ENCODE measurements at regions not wholly inside any gene's neighbourhood (a gene's known extent, or its start where the extent isn't known, plus 50 kb on each side); places are given as distances from the start of the nearest gene placed in this dataset.

GRCh38 chr13:109548374-109548773, 238.0 kb downstream of the IRS2 start:
- Histone ChIP-seq H3K4me2 (ENCODE audit: insufficient read depth, low read length) (peak overlapping the region; percentile 47), H4K20me1 (ENCODE audit: insufficient read depth, low read length) (peaks cover 11% of the 10 kb centered on the region; the same call in 1 of the 2 replicates), H3K9ac (ENCODE audit: low read depth, low read length) (no peak overlapping the region), H3K4me1 (ENCODE audit: insufficient read depth, low read length) (peaks cover 52% of the 10 kb centered on the region), H3K79me2 (ENCODE audit: insufficient read depth, low read length) (peaks cover 56% of the 10 kb centered on the region), H3K36me3 (ENCODE audit: insufficient read depth, low read length) (0 out of 2 replicates have a peak, but pooled peaks cover 4% of the 10 kb centered on the region), H3K9me3 (ENCODE audit: insufficient read depth, low read length, severe bottlenecking) (no peaks in the 10 kb centered on the region), H3K4me3 (ENCODE audit: low read depth in 1 of 2, low read length in 2 of 2) (no peak overlapping the region), H3K27me3 (ENCODE audit: insufficient read depth, low read length, poor library complexity) (no peaks in the 10 kb centered on the region), H3K27ac (ENCODE audit: low read length) (peak overlapping the region; percentile 69), H2AFZ (ENCODE audit: low read depth, low read length) (no peak overlapping the region)
- peak; percentile 40 for DNase-seq
- peak; percentile 72 for ATAC-seq (ENCODE audit: insufficient read depth, low read depth)
- TF ChIP-seq CTCF (IDR thresholded peaks at IDR 0.05; ENCODE audit: borderline replicate concordance, extremely low read depth, low read length, poor library complexity, severe bottlenecking) (no peak), EZH2 (IDR thresholded peaks at IDR 0.05; ENCODE audit: borderline replicate concordance, low read depth, low read length, severe bottlenecking) (no peak)

- no peaks in the 10 kb centered on the region for H3K27me3 ChIP-seq (ENCODE audit: insufficient read depth, low read length, poor library complexity)
- H3K4me3 ChIP-seq (ENCODE audit: low read depth in 1 of 2, low read length in 2 of 2): no peak overlapping the region
- peaks cover 10% of the 10 kb centered on the region; the same call in 1 of the 2 replicates for H4K20me1 ChIP-seq (ENCODE audit: insufficient read depth, low read length)
- no peak for TF ChIP-seq EZH2 (IDR thresholded peaks at IDR 0.05; ENCODE audit: borderline replicate concordance, low read depth, low read length, severe bottlenecking)
- no peak for TF ChIP-seq CTCF (IDR thresholded peaks at IDR 0.05; ENCODE audit: borderline replicate concordance, extremely low read depth, low read length, poor library complexity, severe bottlenecking)
- peak overlapping the region; percentile 69 for H3K27ac ChIP-seq (ENCODE audit: low read length)
- peaks cover 56% of the 10 kb centered on the region for H3K79me2 ChIP-seq (ENCODE audit: insufficient read depth, low read length)
- no peak overlapping the region for H2AFZ ChIP-seq (ENCODE audit: low read depth, low read length)
- H3K4me1 ChIP-seq (ENCODE audit: insufficient read depth, low read length): peaks cover 52% of the 10 kb centered on the region
- no peaks in the 10 kb centered on the region for H3K9me3 ChIP-seq (ENCODE audit: insufficient read depth, low read length, severe bottlenecking)
- ATAC-seq (ENCODE audit: insufficient read depth, low read depth) (peak; percentile 90), DNase-seq (peak; percentile 49)
- H3K36me3 ChIP-seq (ENCODE audit: insufficient read depth, low read length): 0 out of 2 replicates have a peak, but pooled peaks cover 3% of the 10 kb centered on the region
- no peak overlapping the region for H3K9ac ChIP-seq (ENCODE audit: low read depth, low read length)
- H3K4me2 ChIP-seq (ENCODE audit: insufficient read depth, low read length): peak overlapping the region; percentile 47
Measured at GRCh38 chr13:109547942-109548341, 238.4 kb downstream of the IRS2 start.

- H3K9ac ChIP-seq (ENCODE audit: low read depth, low read length): no peak overlapping the region
- DNase-seq (no peak), ATAC-seq (ENCODE audit: insufficient read depth, low read depth) (no peak)
- H3K27me3 ChIP-seq (ENCODE audit: insufficient read depth, low read length, poor library complexity): no peaks in the 10 kb centered on the region
- peaks cover 19% of the 10 kb centered on the region; the same call in 1 of the 2 replicates for H4K20me1 ChIP-seq (ENCODE audit: insufficient read depth, low read length)
- H3K4me1 ChIP-seq (ENCODE audit: insufficient read depth, low read length): peaks cover 52% of the 10 kb centered on the region
- no peak overlapping the region for H3K27ac ChIP-seq (ENCODE audit: low read length)
- H3K79me2 ChIP-seq (ENCODE audit: insufficient read depth, low read length): peaks cover 58% of the 10 kb centered on the region
- H3K4me2 ChIP-seq (ENCODE audit: insufficient read depth, low read length): no peak overlapping the region
- H2AFZ ChIP-seq (ENCODE audit: low read depth, low read length): no peak overlapping the region
- no peak overlapping the region for H3K4me3 ChIP-seq (ENCODE audit: low read depth in 1 of 2, low read length in 2 of 2)
- no peaks in the 10 kb centered on the region for H3K36me3 ChIP-seq (ENCODE audit: insufficient read depth, low read length)
- no peaks in the 10 kb centered on the region for H3K9me3 ChIP-seq (ENCODE audit: insufficient read depth, low read length, severe bottlenecking)
- TF ChIP-seq EZH2 (IDR thresholded peaks at IDR 0.05; ENCODE audit: borderline replicate concordance, low read depth, low read length, severe bottlenecking) (no peak), CTCF (IDR thresholded peaks at IDR 0.05; ENCODE audit: borderline replicate concordance, extremely low read depth, low read length, poor library complexity, severe bottlenecking) (no peak)
Measured at GRCh38 chr13:109545931-109546330, 240.5 kb downstream of the IRS2 start.

All from DND-41 (cell line).